HG03521 (cell line): ENCODE measurements at regions not wholly inside any gene's neighbourhood (a gene's known extent, or its start where the extent isn't known, plus 50 kb on each side); places are given as distances from the start of the nearest gene placed in this dataset.

Experiments used
- ATAC-seq: cut with Tn5 transposase; IDR thresholded peaks from one replicate; pipeline ENCODE4 v1.9.1; 2021; ENCODE audit warnings: mild to moderate bottlenecking, moderate library complexity; ENCODE audit not compliant: unreplicated experiment

GRCh38 chr3:180528843-180529242 is 73.1 kb upstream of the TTC14 start:
- no peak for ATAC-seq

GRCh38 chr3:180529778-180530177 is 72.2 kb upstream of the TTC14 start:
- no peak for ATAC-seq

DNA sequence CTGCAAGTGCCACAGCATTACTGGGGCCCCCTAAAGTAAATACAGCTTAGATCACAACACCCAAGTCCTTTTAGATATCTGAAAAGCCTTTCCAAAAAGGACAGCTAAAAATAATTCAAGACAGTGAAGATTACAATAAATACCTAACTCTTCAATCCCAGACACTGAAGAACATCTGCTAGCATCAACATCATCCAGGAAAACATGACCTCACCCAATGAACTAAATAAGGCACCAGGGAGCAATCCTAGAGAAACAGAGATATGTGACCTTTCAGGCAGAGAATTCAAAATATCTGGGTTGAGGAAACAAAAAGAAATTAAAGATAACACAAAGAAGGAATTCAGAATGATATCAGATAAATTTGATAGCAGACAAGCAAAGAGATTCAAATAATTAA is 71.7 kb upstream of the TTC14 start:
- ATAC-seq, result no peak

- ATAC-seq, result no peak
Observed at GRCh38 chr3:180531303-180532278, 70.4 kb upstream of the TTC14 start.

GRCh38 chr3:180534828-180535227 is 67.1 kb upstream of the TTC14 start:
- ATAC-seq, result no peak

- no peak for ATAC-seq
Observed at GRCh38 chr3:180538493-180538892, 63.5 kb upstream of the TTC14 start.

- no peak for ATAC-seq
Observed at GRCh38 chr3:180543877-180544276, 58.1 kb upstream of the TTC14 start.

DNA sequence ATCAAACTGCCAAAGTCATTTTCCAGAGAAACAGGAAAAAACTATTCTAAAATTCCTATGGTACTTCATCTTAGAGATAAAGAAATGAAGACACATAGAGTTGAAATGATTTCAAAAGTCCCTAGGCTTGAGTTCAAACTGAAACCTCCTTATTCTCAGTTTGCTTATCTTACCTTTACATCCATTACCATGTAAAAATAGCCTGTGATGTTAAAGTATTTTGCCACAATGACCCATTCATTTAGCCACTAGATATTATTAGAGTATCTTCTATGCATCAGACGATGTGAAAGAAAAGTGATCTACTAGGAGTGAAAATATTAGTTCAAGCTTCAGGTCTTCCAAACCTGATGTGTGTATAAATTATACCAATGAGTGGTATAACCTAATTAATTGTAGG is 55.1 kb upstream of the TTC14 start:
- ATAC-seq, result no peak

GRCh38 chr3:180548050-180548449 is 53.9 kb upstream of the TTC14 start:
- no peak for ATAC-seq
